GM23338 (cell line): ENCODE measurements at regions not wholly inside any gene's neighbourhood (a gene's known extent, or its start where the extent isn't known, plus 50 kb on each side); places are given as distances from the start of the nearest gene placed in this dataset.

Experiments
- ATAC-seq: fragments of 200-7000 bp; cut with Tn5 transposase; 3 replicates; pipeline ENCODE4 v1.9.1; 2020
- DNase-seq: peaks from one replicate; pipeline ENCODE4 v3.0.0-alpha.2; 2015; ENCODE audit warnings: low spot score
- H2AFZ ChIP-seq: fragments of 200-600 bp; sonication (generic); 2 replicates; pipeline ENCODE4 v1.8.0; 2016; ENCODE audit warnings: antibody characterized with exemption, mild to moderate bottlenecking, moderate library complexity
- H3F3A ChIP-seq: fragments of 200-600 bp; sonication (generic); replicated peaks from 2 replicates; pipeline ENCODE4 v1.8.0; 2017; ENCODE audit warnings: antibody characterized with exemption, mixed run types, low read depth
- H3K27ac ChIP-seq: fragments of 200-600 bp; sonication (generic); 2 replicates; pipeline ENCODE4 v1.6.1; 2016; ENCODE audit warnings: low read depth
- H3K27me3 ChIP-seq: fragments of 200-600 bp; sonication (generic); 2 replicates; pipeline ENCODE4 v1.8.0; 2016; ENCODE audit warnings: mild to moderate bottlenecking, mixed run types, moderate library complexity; ENCODE audit not compliant: insufficient read depth
- H3K36me3 ChIP-seq: fragments of 200-600 bp; sonication (generic); 2 replicates; pipeline ENCODE4 v1.8.0; 2016; ENCODE audit warnings: mild to moderate bottlenecking; ENCODE audit not compliant: insufficient read depth
- H3K4me1 ChIP-seq: fragments of 200-600 bp; sonication (generic); 2 replicates; pipeline ENCODE4 v1.8.0; 2016; ENCODE audit warnings: mild to moderate bottlenecking, moderate library complexity; ENCODE audit not compliant: insufficient read depth
- H3K4me2 ChIP-seq: fragments of 200-600 bp; sonication (generic); 2 replicates; pipeline ENCODE4 v1.7.1; 2017; ENCODE audit warnings: mixed run types
- H3K4me3 ChIP-seq: fragments of 200-600 bp; sonication (generic); 2 replicates; pipeline ENCODE4 v1.6.1; 2016; ENCODE audit warnings: mixed run types
- H3K79me2 ChIP-seq: fragments of 200-600 bp; sonication (generic); replicated peaks from 2 replicates; pipeline ENCODE4 v1.8.0; 2017; ENCODE audit warnings: mild to moderate bottlenecking; ENCODE audit not compliant: insufficient read depth
- H3K9me2 ChIP-seq: fragments of 200-600 bp; sonication (generic); 2 replicates; pipeline ENCODE4 v1.8.0; 2017; ENCODE audit not compliant: insufficient read depth
- H4K20me1 ChIP-seq: fragments of 200-600 bp; sonication (generic); replicated peaks from 2 replicates; pipeline ENCODE4 v1.8.0; 2017; ENCODE audit warnings: mild to moderate bottlenecking; ENCODE audit not compliant: insufficient read depth
- H3K27ac Mint-ChIP-seq: 2 replicates; pipeline ENCODE4 v1.8.0; 2020; ENCODE audit warnings: inconsistent platforms, mild to moderate bottlenecking, moderate library complexity, mixed read lengths
- H3K27me3 Mint-ChIP-seq: 3 replicates; pipeline ENCODE4 v1.8.0; 2022; ENCODE audit warnings: low read depth, mild to moderate bottlenecking, moderate library complexity, mixed read lengths, inconsistent platforms; ENCODE audit not compliant: insufficient read depth, poor library complexity
- H3K36me3 Mint-ChIP-seq: 3 replicates; pipeline ENCODE4 v1.8.0; 2021; ENCODE audit warnings: low read depth, mild to moderate bottlenecking, inconsistent platforms, moderate library complexity, mixed read lengths
- H3K4me1 Mint-ChIP-seq: 3 replicates; pipeline ENCODE4 v1.8.0; 2020; ENCODE audit warnings: mild to moderate bottlenecking, inconsistent platforms, mixed read lengths
- H3K4me3 Mint-ChIP-seq: 3 replicates; pipeline ENCODE4 v1.8.0; 2021; ENCODE audit warnings: moderate library complexity, mild to moderate bottlenecking, inconsistent platforms, mixed read lengths
- H3K9me3 Mint-ChIP-seq: 3 replicates; pipeline ENCODE4 v1.8.0; 2020; ENCODE audit warnings: moderate library complexity, mild to moderate bottlenecking, inconsistent platforms, mixed read lengths
- CREB1 ChIP-seq: fragments of 250-450 bp; sonication (Bioruptor Pico); IDR thresholded peaks from 2 replicates; pipeline ENCODE4 v1.5.0; 2020; ENCODE audit warnings: low read depth, mild to moderate bottlenecking, moderate library complexity
- CTCF ChIP-seq, 2 experiments: fragments of 200-600 bp in 1 of 2; sonication (generic) in 1 of 2; conservative IDR thresholded peaks; 2 replicates each; pipeline versions ENCODE4 v1.5.1 to v1.6.1; 2016 to 2017; ENCODE audit warnings: antibody characterized with exemption in 2 of 2, low read depth in 2 of 2, mild to moderate bottlenecking in 2 of 2, moderate library complexity in 1 of 2
- ETS1 ChIP-seq: IDR thresholded peaks from 2 replicates; pipeline ENCODE4 v1.6.1; 2016; ENCODE audit warnings: antibody characterized with exemption
- EZH2 ChIP-seq: fragments of 200-600 bp; sonication (generic); IDR thresholded peaks from one replicate; pipeline ENCODE4 v1.8.0; 2017; ENCODE audit warnings: antibody characterized with exemption, mild to moderate bottlenecking, low read depth; ENCODE audit not compliant: unreplicated experiment
- EZH2phosphoT487 ChIP-seq: fragments of 200-600 bp; sonication (generic); IDR thresholded peaks from one replicate; pipeline ENCODE4 v1.8.1; 2018; ENCODE audit warnings: antibody characterized with exemption; ENCODE audit not compliant: unreplicated experiment
- JUNB ChIP-seq: IDR thresholded peaks from one replicate; pipeline ENCODE4 v1.6.1; 2016; ENCODE audit warnings: antibody characterized with exemption; ENCODE audit not compliant: unreplicated experiment
- NANOG ChIP-seq: IDR thresholded peaks from 2 replicates; pipeline ENCODE4 v1.6.1; 2016; ENCODE audit warnings: antibody characterized with exemption, borderline replicate concordance
- POLR2AphosphoS5 ChIP-seq: IDR thresholded peaks from 2 replicates; pipeline ENCODE4 v1.6.1; 2016; ENCODE audit warnings: antibody characterized with exemption, low read depth
- STAT1 ChIP-seq: IDR thresholded peaks from one replicate; pipeline ENCODE4 v1.6.1; 2016; ENCODE audit warnings: antibody characterized with exemption; ENCODE audit not compliant: unreplicated experiment
- ZNF331 ChIP-seq: fragments of 250-450 bp; sonication (Bioruptor Pico); IDR thresholded peaks from 2 replicates; pipeline ENCODE4 v1.5.0; 2020; ENCODE audit warnings: low read depth, mild to moderate bottlenecking, moderate library complexity

- H3F3A ChIP-seq: no peaks in the 10 kb centered on the region
- no peak for ATAC-seq
- H3K36me3 ChIP-seq: no peaks in the 10 kb centered on the region
- DNase-seq: no peak
- H3K4me2 ChIP-seq: no peak overlapping the region
- H3K4me1 Mint-ChIP-seq: no peaks in the 10 kb centered on the region
- no peak overlapping the region for H3K4me3 ChIP-seq
- no peaks in the 10 kb centered on the region; the same call in 2 of the 3 replicates for H3K9me3 Mint-ChIP-seq
- peaks cover under 1% of the 10 kb centered on the region for H3K9me2 ChIP-seq
- H3K27ac Mint-ChIP-seq: no peak overlapping the region
- no peaks in the 10 kb centered on the region for H3K36me3 Mint-ChIP-seq
- TF ChIP-seq NANOG: no peak
- H3K27ac ChIP-seq: no peak overlapping the region
- H3K79me2 ChIP-seq: no peaks in the 10 kb centered on the region
- no peaks in the 10 kb centered on the region for H3K4me1 ChIP-seq
- H3K27me3 ChIP-seq: no peaks in the 10 kb centered on the region
- no peaks in the 10 kb centered on the region for H3K27me3 Mint-ChIP-seq
- H3K4me3 Mint-ChIP-seq: no peak overlapping the region
- H4K20me1 ChIP-seq: no peaks in the 10 kb centered on the region
- H2AFZ ChIP-seq: no peak overlapping the region
Measured at GRCh38 chr2:35421485-35421884, 934.1 kb upstream of the CRIM1 start.

GRCh38 chr2:35417293-35417692 lies 938.3 kb upstream of the CRIM1 start:
- no peak overlapping the region for H3K27ac Mint-ChIP-seq
- ATAC-seq: no peak

DNA sequence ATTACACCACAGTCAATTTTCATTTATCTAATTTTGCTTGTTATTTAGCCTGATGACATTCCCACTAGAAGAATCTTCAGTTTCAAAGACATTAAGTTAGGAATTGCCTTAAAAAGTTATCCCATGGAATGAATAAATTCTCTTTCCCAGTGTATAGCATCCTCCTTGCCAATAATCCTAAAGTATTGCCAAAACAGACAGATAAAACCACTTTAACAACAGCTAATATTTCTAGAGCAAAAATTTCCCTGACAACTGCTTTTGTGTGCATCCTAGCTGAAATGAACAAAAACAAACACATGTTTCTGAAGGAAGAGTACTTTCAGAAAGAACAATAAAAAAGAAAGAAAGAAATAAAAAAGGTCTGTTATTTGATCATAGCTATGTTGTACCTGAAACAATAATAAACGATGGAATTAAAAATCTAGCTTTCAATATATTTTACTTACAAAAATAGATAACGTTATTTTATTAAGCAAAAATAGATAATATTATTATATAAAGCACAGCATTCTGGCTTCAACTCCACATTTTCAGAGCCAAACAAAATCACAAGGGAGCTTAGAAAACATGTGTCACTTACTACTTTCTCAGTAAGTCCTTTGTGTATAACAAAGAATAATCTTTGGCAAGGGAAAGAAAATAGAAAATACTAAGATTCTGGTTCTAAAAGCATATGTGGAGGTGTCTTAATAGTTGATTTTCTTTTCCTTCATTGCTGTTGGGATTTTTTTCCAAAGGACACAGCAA lies 939.0 kb upstream of the CRIM1 start:
- TF ChIP-seq ETS1: no peak
- TF ChIP-seq EZH2: no peak
- no peak for TF ChIP-seq EZH2phosphoT487
- TF ChIP-seq CTCF (conservative IDR thresholded peaks at IDR 0.05; ENCODE audit: low read depth in 2 of 2): no peak
- no peak for TF ChIP-seq NANOG
- TF ChIP-seq CREB1 (CRISPR knock-in tag): no peak
- TF ChIP-seq STAT1: no peak
- no peak for TF ChIP-seq POLR2AphosphoS5
- Mint-ChIP-seq H3K4me1 (peaks cover 6% of the 10 kb centered on the region), H3K27me3 (no peaks in the 10 kb centered on the region), H3K4me3 (no peak overlapping the region), H3K27ac (no peak overlapping the region), H3K36me3 (no peaks in the 10 kb centered on the region), H3K9me3 (peaks cover 5% of the 10 kb centered on the region; the same call in 1 of the 3 replicates)
- H3K4me2 ChIP-seq: no peak overlapping the region
- no peaks in the 10 kb centered on the region; the same call in none of the 2 replicates for H3K9me2 ChIP-seq
- H3K27me3 ChIP-seq: no peaks in the 10 kb centered on the region
- no peaks in the 10 kb centered on the region for H3K79me2 ChIP-seq
- no peaks in the 10 kb centered on the region for H3K36me3 ChIP-seq
- H3F3A ChIP-seq: no peaks in the 10 kb centered on the region
- H3K4me3 ChIP-seq: no peak overlapping the region
- H3K4me1 ChIP-seq: peaks cover 9% of the 10 kb centered on the region
- H3K27ac ChIP-seq: no peak overlapping the region
- DNase-seq (no peak), ATAC-seq (no peak)
- no peaks in the 10 kb centered on the region for H4K20me1 ChIP-seq
- H2AFZ ChIP-seq: no peak overlapping the region

More at GRCh38 chr2:35417293-35417692, 938.3 kb upstream of the CRIM1 start:
- Histone ChIP-seq H3K27ac (no peak overlapping the region), H3K4me3 (no peak overlapping the region), H2AFZ (no peak overlapping the region), H3K4me1 (peaks cover 9% of the 10 kb centered on the region), H3K27me3 (no peaks in the 10 kb centered on the region), H3K79me2 (no peaks in the 10 kb centered on the region), H3F3A (no peaks in the 10 kb centered on the region), H4K20me1 (no peaks in the 10 kb centered on the region), H3K4me2 (no peak overlapping the region), H3K9me2 (no peaks in the 10 kb centered on the region; the same call in none of the 2 replicates), H3K36me3 (no peaks in the 10 kb centered on the region)
- Mint-ChIP-seq H3K9me3 (peaks cover 5% of the 10 kb centered on the region; the same call in 1 of the 3 replicates), H3K4me1 (peaks cover 6% of the 10 kb centered on the region), H3K27me3 (no peaks in the 10 kb centered on the region), H3K4me3 (no peak overlapping the region), H3K36me3 (no peaks in the 10 kb centered on the region)
- no peak for DNase-seq
- no peak for TF ChIP-seq JUNB
- no peak for TF ChIP-seq NANOG
- no peak for TF ChIP-seq ZNF331 (CRISPR knock-in tag)
